OCI-LY1 (cell line): ENCODE measurements at regions not wholly inside any gene's neighbourhood (a gene's known extent, or its start where the extent isn't known, plus 50 kb on each side); places are given as distances from the start of the nearest gene placed in this dataset.

ENCODE experiments used
- H2AFZ ChIP-seq: fragments of 200-600 bp; sonication (generic), shearing (Covaris generic); 2 replicates; pipeline ENCODE4 v1.6.0; 2014; ENCODE audit warnings: antibody characterized with exemption, mild to moderate bottlenecking, low read length
- H3F3A ChIP-seq: fragments of 200-600 bp; sonication (generic), shearing (Covaris generic); 2 replicates; pipeline ENCODE4 v1.6.0; 2014; ENCODE audit warnings: mild to moderate bottlenecking, antibody characterized with exemption, low read length, moderate library complexity; ENCODE audit not compliant: insufficient read depth
- H3K27ac ChIP-seq: fragments of 200-600 bp; sonication (generic); 2 replicates; pipeline ENCODE4 v1.5.1; 2014; ENCODE audit warnings: low read length, mixed run types, mild to moderate bottlenecking, low read depth; ENCODE audit not compliant: poor library complexity, severe bottlenecking
- H3K27me3 ChIP-seq: fragments of 200-600 bp; sonication (generic); 2 replicates; pipeline ENCODE4 v1.6.0; 2014; ENCODE audit warnings: antibody characterized with exemption, mild to moderate bottlenecking, low read length, moderate library complexity; ENCODE audit not compliant: insufficient read depth
- H3K36me3 ChIP-seq: fragments of 200-600 bp; sonication (generic); 2 replicates; pipeline ENCODE4 v1.6.1; 2014; ENCODE audit warnings: mild to moderate bottlenecking, antibody characterized with exemption, low read length, moderate library complexity, mixed read lengths; ENCODE audit not compliant: insufficient read depth
- H3K4me1 ChIP-seq: fragments of 200-600 bp; sonication (generic); 2 replicates; pipeline ENCODE4 v1.5.1; 2014; ENCODE audit warnings: mild to moderate bottlenecking, low read length, moderate library complexity; ENCODE audit not compliant: insufficient read depth, severe bottlenecking
- H3K4me2 ChIP-seq: fragments of 200-600 bp; sonication (generic), shearing (Covaris generic); 2 replicates; pipeline ENCODE4 v1.6.1; 2014; ENCODE audit warnings: low read length
- H3K4me3 ChIP-seq: fragments of 200-600 bp; sonication (generic); 2 replicates; pipeline ENCODE4 v1.5.1; 2014; ENCODE audit warnings: low read length, low read depth, mild to moderate bottlenecking, mixed read lengths; ENCODE audit not compliant: poor library complexity, severe bottlenecking
- H3K79me2 ChIP-seq: fragments of 200-600 bp; shearing (Covaris generic); 2 replicates; pipeline ENCODE4 v1.6.1; 2016; ENCODE audit warnings: mixed run types, low read length, mixed read lengths; ENCODE audit not compliant: insufficient read depth
- H3K9ac ChIP-seq: fragments of 200-600 bp; sonication (generic), shearing (Covaris generic); 2 replicates; pipeline ENCODE4 v1.6.1; 2014; ENCODE audit warnings: mild to moderate bottlenecking, low read length, mixed read lengths
- H3K9me2 ChIP-seq: fragments of 200-600 bp; sonication (generic), shearing (Covaris generic); 2 replicates; pipeline ENCODE4 v1.6.1; 2014; ENCODE audit warnings: low read depth, mild to moderate bottlenecking, low read length, mixed read lengths
- H3K9me3 ChIP-seq: fragments of 200-600 bp; shearing (Covaris generic); 2 replicates; pipeline ENCODE4 v1.6.1; 2014; ENCODE audit warnings: low read length, mixed read lengths
- H4K20me1 ChIP-seq: fragments of 200-600 bp; sonication (generic), shearing (Covaris generic); 2 replicates; pipeline ENCODE4 v1.6.0; 2016; ENCODE audit warnings: mild to moderate bottlenecking, low read length; ENCODE audit not compliant: insufficient read depth
- CTCF ChIP-seq: fragments of 200-600 bp; sonication (generic), shearing (Covaris generic); IDR thresholded peaks from 2 replicates; pipeline ENCODE4 v1.5.1; 2017; ENCODE audit warnings: mild to moderate bottlenecking, antibody characterized with exemption, low read length, moderate library complexity, mixed read lengths
- EZH2 ChIP-seq: fragments of 200-600 bp; sonication (generic), shearing (Covaris generic); IDR thresholded peaks from 2 replicates; pipeline ENCODE4 v1.8.0; 2017; ENCODE audit warnings: borderline replicate concordance, mixed run types, mild to moderate bottlenecking, antibody characterized with exemption, low read length, moderate library complexity, mixed read lengths

- peaks cover 4% of the 10 kb centered on the region; the same call in 1 of the 2 replicates for H3K27me3 ChIP-seq
- no peaks in the 10 kb centered on the region for H3K9me2 ChIP-seq
- H3K79me2 ChIP-seq = no peaks in the 10 kb centered on the region
These were observed 55.3 kb upstream of the CSF3R start for GRCh38 chr1:36537991-36538390.

GRCh38 chr1:36537190-36537768 is 54.6 kb upstream of the CSF3R start:
- Histone ChIP-seq H3K27ac (no peak overlapping the region), H3K9ac (no peak overlapping the region), H2AFZ (no peak overlapping the region), H3K9me2 (no peaks in the 10 kb centered on the region), H3K79me2 (no peaks in the 10 kb centered on the region), H3K4me2 (no peak overlapping the region), H3K4me1 (no peaks in the 10 kb centered on the region), H3K36me3 (no peaks in the 10 kb centered on the region), H3F3A (no peaks in the 10 kb centered on the region), H3K27me3 (peaks cover 4% of the 10 kb centered on the region; the same call in 1 of the 2 replicates), H4K20me1 (no peaks in the 10 kb centered on the region), H3K4me3 (no peak overlapping the region), H3K9me3 (no peaks in the 10 kb centered on the region)
- TF ChIP-seq CTCF (no peak), EZH2 (no peak)

More at GRCh38 chr1:36537991-36538390, 55.3 kb upstream of the CSF3R start:
- TF ChIP-seq CTCF = no peak
- no peak for TF ChIP-seq EZH2
- H3K4me3 ChIP-seq = no peak overlapping the region
- H4K20me1 ChIP-seq = no peaks in the 10 kb centered on the region
- no peaks in the 10 kb centered on the region for H3F3A ChIP-seq
- no peaks in the 10 kb centered on the region for H3K9me3 ChIP-seq
- no peak overlapping the region for H3K27ac ChIP-seq
- no peak overlapping the region for H3K4me2 ChIP-seq
- no peaks in the 10 kb centered on the region for H3K4me1 ChIP-seq
- no peaks in the 10 kb centered on the region for H3K36me3 ChIP-seq
- H3K9ac ChIP-seq = no peak overlapping the region
- no peak overlapping the region for H2AFZ ChIP-seq

GRCh38 chr1:36536727-36537126 is 54.0 kb upstream of the CSF3R start:
- Histone ChIP-seq H3K27ac (no peak overlapping the region), H2AFZ (no peak overlapping the region), H3K4me3 (no peak overlapping the region), H3K79me2 (no peaks in the 10 kb centered on the region), H3K36me3 (no peaks in the 10 kb centered on the region), H3K4me2 (no peak overlapping the region), H4K20me1 (no peaks in the 10 kb centered on the region), H3F3A (no peaks in the 10 kb centered on the region), H3K9me2 (no peaks in the 10 kb centered on the region), H3K9me3 (no peaks in the 10 kb centered on the region), H3K4me1 (no peaks in the 10 kb centered on the region), H3K9ac (no peak overlapping the region), H3K27me3 (peaks cover 4% of the 10 kb centered on the region; the same call in 1 of the 2 replicates)
- TF ChIP-seq EZH2 (no peak), CTCF (no peak)
